HEK293T (cell line): ENCODE measurements at regions not wholly inside any gene's neighbourhood (a gene's known extent, or its start where the extent isn't known, plus 50 kb on each side); places are given as distances from the start of the nearest gene placed in this dataset.

ENCODE experiments used
- CTCF ChIA-PET: fragments of 350-600 bp; formaldehyde crosslinking; extraction: SDS; loops from one replicate; lab custom pipeline; 2021; ENCODE audit warnings: antibody characterized with exemption, inconsistent platforms; lab: Yijun Ruan, JAX
- POLR2A ChIA-PET: fragments of 350-600 bp; formaldehyde crosslinking; extraction: SDS; loops from one replicate; lab custom pipeline; 2020; ENCODE audit warnings: antibody characterized with exemption, inconsistent platforms; lab: Yijun Ruan, JAX
- DNase-seq: peaks from one replicate; pipeline ENCODE4 v3.0.0; 2012; ENCODE audit warnings: mixed read lengths; ENCODE audit errors: extremely low spot score
- ARNT ChIP-seq: fragments of 450-650 bp; IDR thresholded peaks from 2 replicates; pipeline ENCODE4 v1.6.1; 2017; ENCODE audit warnings: mild to moderate bottlenecking
- BHLHE40 ChIP-seq: fragments of 450-650 bp; IDR thresholded peaks from 2 replicates; pipeline ENCODE4 v1.6.1; 2016; ENCODE audit warnings: mild to moderate bottlenecking, moderate library complexity, borderline replicate concordance
- CTBP1 ChIP-seq: fragments of 450-650 bp; IDR thresholded peaks from 2 replicates; pipeline ENCODE4 v1.6.1; 2016; ENCODE audit warnings: borderline replicate concordance
- ELF4 ChIP-seq: fragments of 450-650 bp; IDR thresholded peaks from 2 replicates; pipeline ENCODE4 v1.6.1; 2017; ENCODE audit warnings: antibody characterized with exemption
- FOXA1 ChIP-seq: fragments of 450-650 bp; IDR thresholded peaks from 2 replicates; pipeline ENCODE4 v1.6.1; 2016; ENCODE audit warnings: mild to moderate bottlenecking
- FOXK2 ChIP-seq: fragments of 450-650 bp; IDR thresholded peaks from 2 replicates; pipeline ENCODE4 v1.6.1; 2016; ENCODE audit warnings: mild to moderate bottlenecking
- FOXM1 ChIP-seq: fragments of 450-650 bp; IDR thresholded peaks from 2 replicates; pipeline ENCODE4 v1.6.1; 2017; ENCODE audit warnings: mild to moderate bottlenecking, borderline replicate concordance
- HDGF ChIP-seq: fragments of 450-650 bp; IDR thresholded peaks from 2 replicates; pipeline ENCODE4 v1.6.1; 2017; ENCODE audit warnings: antibody characterized with exemption, borderline replicate concordance
- L3MBTL2 ChIP-seq: fragments of 450-650 bp; conservative IDR thresholded peaks from 2 replicates; pipeline ENCODE4 v1.6.1; 2016; ENCODE audit warnings: mild to moderate bottlenecking
- LEF1 ChIP-seq: fragments of 450-650 bp; IDR thresholded peaks from 2 replicates; pipeline ENCODE4 v1.6.1; 2017; ENCODE audit warnings: mild to moderate bottlenecking, borderline replicate concordance
- NFRKB ChIP-seq: fragments of 450-650 bp; IDR thresholded peaks from 2 replicates; pipeline ENCODE4 v1.6.1; 2016; ENCODE audit warnings: mild to moderate bottlenecking, moderate library complexity
- SP1 ChIP-seq: fragments of 450-650 bp; IDR thresholded peaks from 2 replicates; pipeline ENCODE4 v1.6.1; 2017
- SUZ12 ChIP-seq: fragments of 450-650 bp; IDR thresholded peaks from 2 replicates; pipeline ENCODE4 v1.6.1; 2016; ENCODE audit warnings: mild to moderate bottlenecking
- TARDBP ChIP-seq: fragments of 450-650 bp; IDR thresholded peaks from 2 replicates; pipeline ENCODE4 v1.6.1; 2016
- ZNF384 ChIP-seq: fragments of 450-650 bp; IDR thresholded peaks from 2 replicates; pipeline ENCODE4 v1.6.1; 2016
- TF ChIP-seq, protein P1 (sequence below): fragments of 450-650 bp; IDR thresholded peaks from 2 replicates; pipeline ENCODE4 v1.6.1; 2016

GRCh38 chr1:234918961-234919761, 209.5 kb downstream of the TOMM20 start:
- POLR2A ChIA-PET, result interaction anchor here (0.6 to 0.8 kb wide), 2 partner anchors 298 to 585 kb away, joined by 3 to 4 read pairs; no protein-coding TSS in a partner anchor

GRCh38 chr1:234918181-234918841, 210.3 kb downstream of the TOMM20 start:
- DNase-seq, result no peak
- POLR2A ChIA-PET, result interaction anchor here (0.6 to 0.8 kb wide), 2 partner anchors 298 to 586 kb away, joined by 3 to 4 read pairs; no protein-coding TSS in a partner anchor
- TF ChIP-seq TARDBP (no peak), BHLHE40 (no peak), CTBP1 (no peak), ARNT (no peak), FOXM1 (no peak), FOXK2 (no peak), FOXA1 (no peak), L3MBTL2 (no peak), NFRKB (no peak), SP1 (no peak)
- TF ChIP-seq, protein P1, sequence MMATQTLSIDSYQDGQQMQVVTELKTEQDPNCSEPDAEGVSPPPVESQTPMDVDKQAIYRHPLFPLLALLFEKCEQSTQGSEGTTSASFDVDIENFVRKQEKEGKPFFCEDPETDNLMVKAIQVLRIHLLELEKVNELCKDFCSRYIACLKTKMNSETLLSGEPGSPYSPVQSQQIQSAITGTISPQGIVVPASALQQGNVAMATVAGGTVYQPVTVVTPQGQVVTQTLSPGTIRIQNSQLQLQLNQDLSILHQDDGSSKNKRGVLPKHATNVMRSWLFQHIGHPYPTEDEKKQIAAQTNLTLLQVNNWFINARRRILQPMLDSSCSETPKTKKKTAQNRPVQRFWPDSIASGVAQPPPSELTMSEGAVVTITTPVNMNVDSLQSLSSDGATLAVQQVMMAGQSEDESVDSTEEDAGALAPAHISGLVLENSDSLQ, result no peak
- CTCF ChIA-PET, result interaction anchor here (0.5 to 1.0 kb wide), 2 partner anchors 41 to 172 kb away, joined by 3 read pairs; no protein-coding TSS in a partner anchor

More at GRCh38 chr1:234918961-234919761, 209.5 kb downstream of the TOMM20 start:
- TF ChIP-seq NFRKB (no peak), TARDBP (no peak), FOXA1 (no peak), SUZ12 (no peak), L3MBTL2 (no peak), FOXM1 (no peak), ARNT (no peak), SP1 (no peak), LEF1 (no peak), FOXK2 (no peak), HDGF (no peak), ZNF384 (no peak), BHLHE40 (no peak)
- TF ChIP-seq, protein P1, result no peak
- CTCF ChIA-PET, result interaction anchor here (0.6 kb wide), 1 partner anchor 32 kb away, joined by 5 read pairs; no protein-coding TSS in a partner anchor
- no peak for DNase-seq

DNA sequence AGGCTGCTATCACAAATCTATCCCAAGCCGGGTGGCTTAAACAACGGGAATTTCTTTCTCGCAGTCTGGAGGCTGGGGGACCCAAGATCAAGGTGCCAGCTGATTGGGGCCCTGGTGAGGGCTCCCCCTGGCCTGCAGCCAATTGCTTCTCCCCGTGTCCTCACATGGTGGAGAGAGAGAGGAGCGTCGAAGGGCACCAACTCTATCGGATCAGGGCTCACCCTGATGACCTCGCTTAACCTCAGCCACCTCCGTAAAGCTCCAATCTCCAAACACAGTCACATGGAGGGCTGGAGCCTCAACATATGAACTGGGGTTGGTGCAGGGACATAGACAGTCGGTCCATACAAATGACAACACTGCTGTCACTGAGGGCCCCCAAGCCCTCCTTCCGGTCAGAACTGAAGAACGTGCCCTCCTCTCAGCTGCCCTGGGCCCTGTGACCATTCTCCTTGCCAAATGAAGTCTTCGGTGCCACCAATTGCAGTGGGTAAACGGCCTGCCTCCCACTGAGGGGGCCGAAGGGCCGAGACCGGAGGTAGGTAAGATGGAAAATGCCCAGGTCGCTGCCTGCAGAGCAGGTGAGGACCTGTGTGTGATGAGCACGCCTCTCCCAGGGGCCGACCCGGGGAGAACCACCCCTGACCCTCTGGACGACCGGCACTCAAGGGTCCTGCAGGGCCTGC, 211.0 kb downstream of the TOMM20 start:
- no peak for DNase-seq
- CTCF ChIA-PET, result interaction anchor here (0.5 to 1.0 kb wide), 2 partner anchors 42 to 172 kb away, joined by 3 read pairs; no protein-coding TSS in a partner anchor
- TF ChIP-seq TARDBP (no peak), NFRKB (no peak), FOXM1 (no peak), ARNT (no peak), SP1 (no peak), ELF4 (no peak), SUZ12 (no peak), ZNF384 (no peak), HDGF (no peak), LEF1 (no peak)
- POLR2A ChIA-PET, result no interaction called here

DNA sequence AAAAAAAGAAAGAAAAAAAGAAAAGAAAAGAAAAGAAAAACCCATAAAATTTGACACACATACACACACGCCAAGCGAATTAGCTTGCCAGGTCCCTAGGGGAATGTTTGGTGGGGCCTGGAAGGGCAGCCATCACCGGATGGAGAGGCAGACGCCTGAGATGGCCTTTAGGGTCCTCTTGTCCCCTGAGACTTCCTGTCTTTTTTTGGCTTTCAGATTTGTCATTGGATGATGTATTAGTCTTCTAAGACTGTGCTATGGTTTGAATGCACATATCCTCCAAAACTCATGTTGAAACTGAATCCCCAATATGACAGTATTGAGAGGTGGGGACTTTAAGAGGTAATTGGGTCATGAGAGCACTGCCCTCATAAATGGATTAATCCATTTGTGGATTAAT, 211.8 kb downstream of the TOMM20 start:
- TF ChIP-seq ELF4 (no peak), ARNT (no peak), BHLHE40 (no peak), NFRKB (no peak), SUZ12 (no peak), ZNF384 (no peak), CTBP1 (no peak), FOXM1 (no peak), HDGF (no peak), TARDBP (no peak), LEF1 (no peak), FOXA1 (no peak), FOXK2 (no peak), SP1 (no peak)
- TF ChIP-seq, protein P1, result no peak
- CTCF ChIA-PET, result no interaction called here
- POLR2A ChIA-PET, result no interaction called here
- DNase-seq, result no peak

DNA sequence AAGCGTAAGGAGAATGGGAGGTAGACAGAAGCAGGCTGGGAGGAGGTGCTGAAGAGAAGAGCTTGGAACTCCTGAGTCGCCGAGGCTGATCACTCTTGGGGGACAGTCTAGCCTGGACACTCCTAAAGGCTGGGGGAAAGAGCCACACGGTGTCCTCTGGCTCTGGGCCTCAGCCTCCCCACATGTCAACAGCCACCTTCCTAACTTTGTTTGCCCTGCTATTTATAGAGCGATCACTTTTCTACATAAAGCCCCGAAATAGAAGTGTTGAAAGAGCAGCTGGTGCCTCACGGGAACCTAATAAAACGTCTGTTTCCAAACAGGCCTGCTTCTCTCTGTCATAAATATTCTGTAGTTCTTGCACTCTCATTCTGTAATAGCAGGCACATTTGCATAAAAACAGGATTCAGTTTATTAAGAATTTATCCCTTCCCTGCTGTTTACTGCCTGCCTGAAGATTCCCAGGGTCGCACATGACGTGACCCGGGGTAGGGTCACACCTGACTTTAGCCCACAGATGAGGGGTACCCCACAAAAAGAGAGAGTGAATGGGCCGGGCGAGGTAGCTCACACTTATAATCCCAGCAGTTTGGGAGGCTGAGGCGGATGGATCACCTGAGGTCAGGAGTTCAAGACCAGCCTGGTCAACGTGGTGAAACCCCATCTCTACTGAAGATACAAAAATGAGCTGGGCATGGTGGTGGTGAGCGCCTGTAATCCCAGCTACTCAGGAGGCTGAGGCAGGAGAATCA, 212.5 kb downstream of the TOMM20 start:
- no peak for DNase-seq
- CTCF ChIA-PET, result interaction anchor here (0.6 to 0.7 kb wide), 2 partner anchors 9 to 59 kb away, joined by 3 to 4 read pairs; no protein-coding TSS in a partner anchor
- POLR2A ChIA-PET, result no interaction called here
- TF ChIP-seq L3MBTL2, result no peak
- TF ChIP-seq, protein P1, result no peak
- TF ChIP-seq BHLHE40, result no peak
- TF ChIP-seq TARDBP, result no peak
- no peak for TF ChIP-seq ZNF384
- TF ChIP-seq SP1, result no peak
- TF ChIP-seq CTBP1, result no peak
- TF ChIP-seq SUZ12, result no peak
- no peak for TF ChIP-seq FOXA1
- no peak for TF ChIP-seq FOXM1
- TF ChIP-seq NFRKB, result no peak
- no peak for TF ChIP-seq ARNT
- TF ChIP-seq HDGF, result no peak
- TF ChIP-seq LEF1, result no peak
- no peak for TF ChIP-seq FOXK2
